Trophoblast cell (in vitro differentiated cells and primary cell): ENCODE measurements at regions not wholly inside any gene's neighbourhood (a gene's known extent, or its start where the extent isn't known, plus 50 kb on each side); places are given as distances from the start of the nearest gene placed in this dataset.

Experiments used
- DNase-seq, 2 donors: peaks; one replicate each; pipeline ENCODE4 v3.0.0-alpha.2; 2016
- H2AFZ ChIP-seq: 2 replicates; pipeline ENCODE4 v1.6.1; 2013; ENCODE audit warnings: low read length, moderate library complexity, mild to moderate bottlenecking; ENCODE audit not compliant: insufficient read depth, poor library complexity
- H2AK5ac ChIP-seq: 2 replicates; pipeline ENCODE4 v1.6.1; 2013; ENCODE audit warnings: mild to moderate bottlenecking, low read length
- H2BK120ac ChIP-seq: 2 replicates; pipeline ENCODE4 v1.6.1; 2013; ENCODE audit warnings: low read length, mild to moderate bottlenecking, moderate library complexity; ENCODE audit not compliant: insufficient read depth, poor library complexity
- H2BK12ac ChIP-seq: 2 replicates; pipeline ENCODE4 v1.6.1; 2013; ENCODE audit warnings: mild to moderate bottlenecking, low read length, moderate library complexity
- H2BK5ac ChIP-seq: 2 replicates; pipeline ENCODE4 v1.6.1; 2013; ENCODE audit warnings: low read length, low read depth, moderate library complexity, mild to moderate bottlenecking; ENCODE audit not compliant: poor library complexity
- H3K14ac ChIP-seq: 2 replicates; pipeline ENCODE4 v1.6.1; 2013; ENCODE audit warnings: mild to moderate bottlenecking, low read length
- H3K18ac ChIP-seq: 2 replicates; pipeline ENCODE4 v1.6.1; 2013; ENCODE audit warnings: mild to moderate bottlenecking, low read length
- H3K23ac ChIP-seq: 2 replicates; pipeline ENCODE4 v1.6.1; 2013; ENCODE audit warnings: low read length
- H3K27ac ChIP-seq: 2 replicates; pipeline ENCODE4 v1.5.1; 2013; ENCODE audit warnings: low read depth, mild to moderate bottlenecking, inconsistent platforms, low read length, moderate library complexity
- H3K27me3 ChIP-seq: 2 replicates; pipeline ENCODE4 v1.6.1; 2013; ENCODE audit warnings: inconsistent platforms, mild to moderate bottlenecking, low read length, moderate library complexity; ENCODE audit not compliant: insufficient read depth
- H3K36me3 ChIP-seq, 2 experiments: 1 replicate in 1 of 2; 2 replicates in 1 of 2; pipeline ENCODE4 v1.6.1; 2013; ENCODE audit warnings: low read length in 2 of 2, mild to moderate bottlenecking in 2 of 2, moderate library complexity in 1 of 2; ENCODE audit not compliant: insufficient read depth in 2 of 2, control insufficient read depth in 1 of 2
- H3K4ac ChIP-seq: 2 replicates; pipeline ENCODE4 v1.6.1; 2013; ENCODE audit warnings: low read depth, mild to moderate bottlenecking, low read length, moderate library complexity
- H3K4me1 ChIP-seq, 2 experiments: 1 replicate in 1 of 2; 2 replicates in 1 of 2; pipeline ENCODE4 v1.6.1; 2013; ENCODE audit warnings: low read length in 2 of 2, mild to moderate bottlenecking in 2 of 2, moderate library complexity in 1 of 2; ENCODE audit not compliant: insufficient read depth in 2 of 2, control insufficient read depth in 1 of 2
- H3K4me2 ChIP-seq: 2 replicates; pipeline ENCODE4 v1.6.1; 2013; ENCODE audit warnings: inconsistent platforms, mild to moderate bottlenecking, low read length, moderate library complexity
- H3K4me3 ChIP-seq: 2 replicates; pipeline ENCODE4 v1.5.1; 2013; ENCODE audit warnings: mild to moderate bottlenecking, low read depth, low read length, inconsistent platforms
- H3K79me1 ChIP-seq: one replicate; pipeline ENCODE4 v1.6.1; 2013; ENCODE audit warnings: low read length
- H3K79me2 ChIP-seq: 2 replicates; pipeline ENCODE4 v1.6.1; 2013; ENCODE audit warnings: low read length, mild to moderate bottlenecking; ENCODE audit not compliant: control insufficient read depth, insufficient read depth, poor library complexity
- H3K9ac ChIP-seq: 2 replicates; pipeline ENCODE4 v1.6.1; 2013; ENCODE audit warnings: mild to moderate bottlenecking, low read length
- H3K9me3 ChIP-seq: 2 replicates; pipeline ENCODE4 v1.6.1; 2013; ENCODE audit warnings: low read depth, mild to moderate bottlenecking, control low read depth, inconsistent platforms, low read length; ENCODE audit not compliant: insufficient read depth
- H4K12ac ChIP-seq: 2 replicates; pipeline ENCODE4 v1.6.1; 2013; ENCODE audit warnings: low read depth, mild to moderate bottlenecking, low read length, moderate library complexity
- H4K8ac ChIP-seq: 2 replicates; pipeline ENCODE4 v1.6.1; 2013; ENCODE audit warnings: low read depth, mild to moderate bottlenecking, low read length, moderate library complexity
- H4K91ac ChIP-seq: one replicate; pipeline ENCODE4 v1.6.1; 2013; ENCODE audit warnings: low read depth, mild to moderate bottlenecking, low read length, moderate library complexity
- WGBS: extraction: QIAGEN DNeasy Blood & Tissue Kit; methylation state at CpG from one replicate; pipeline ENCODE4 v1.1.7; 2013; ENCODE audit warnings: missing lambda C conversion rate; ENCODE audit not compliant: insufficient read length, insufficient coverage; ENCODE audit errors: extremely low coverage; 5-methylcytosine and 5-hydroxymethylcytosine counted together

DNA sequence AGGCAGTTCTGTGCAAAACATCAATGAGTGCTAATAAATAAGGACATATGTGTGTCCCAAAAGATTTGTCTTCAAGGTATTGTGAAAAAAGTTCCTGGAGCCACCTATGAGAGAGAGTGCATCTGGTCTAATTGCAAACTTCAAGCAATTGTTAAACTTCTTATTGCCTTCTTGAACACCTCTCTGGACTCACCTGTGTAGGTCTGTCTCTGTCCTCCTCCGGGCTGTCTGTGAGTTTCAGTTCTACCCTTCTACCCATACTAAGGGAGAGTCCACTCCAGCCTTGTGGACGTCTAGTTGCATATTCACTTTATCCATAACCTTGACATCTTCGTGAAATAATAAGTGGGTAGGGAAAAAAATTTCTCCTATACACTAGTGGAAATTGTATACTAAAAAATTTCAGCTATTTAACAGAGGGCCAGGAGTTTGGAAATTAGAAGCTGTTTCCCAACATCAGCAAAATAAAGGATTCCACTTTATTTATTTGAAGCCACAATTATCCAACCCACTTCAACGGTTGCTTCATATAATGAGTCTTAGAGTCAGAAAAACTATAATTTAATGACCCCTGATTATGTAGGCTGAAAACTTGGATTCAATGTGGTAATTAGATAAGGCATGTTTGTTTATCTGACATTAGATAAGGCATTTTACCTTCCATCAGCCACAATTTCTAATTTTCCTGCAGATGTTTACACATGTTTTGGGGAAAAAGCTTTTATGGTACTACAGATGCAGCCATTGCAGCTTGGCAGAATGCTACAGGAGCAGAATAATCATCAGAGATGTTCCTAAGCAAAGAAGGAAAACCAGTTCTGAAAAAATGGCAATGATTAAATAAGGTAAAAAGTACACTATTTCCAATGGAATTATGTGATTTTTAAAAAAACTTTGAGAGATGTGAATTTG lies 150.8 kb upstream of the FAM3C start:
- Histone ChIP-seq H3K27me3 (no peaks in the 10 kb centered on the region), H2AK5ac (no peak overlapping the region), H2BK120ac (no peak overlapping the region), H3K14ac (no peak overlapping the region), H3K4ac (no peak overlapping the region), H2BK12ac (no peak overlapping the region), H3K9ac (no peak overlapping the region), H2BK5ac (no peak overlapping the region), H3K23ac (no peak overlapping the region), H3K79me2 (no peaks in the 10 kb centered on the region), H3K36me3 (no peaks in the 10 kb centered on the region), H3K79me1 (no peaks in the 10 kb centered on the region), H3K9me3 (no peaks in the 10 kb centered on the region), H4K91ac (no peak overlapping the region), H3K27ac (no peak overlapping the region), H3K4me2 (no peak overlapping the region), H3K18ac (no peak overlapping the region), H4K12ac (no peak overlapping the region), H4K8ac (no peak overlapping the region), H3K4me1 (peaks cover 0 to 2% of the 10 kb centered on the region in 2 experiments), H2AFZ (no peak overlapping the region), H3K4me3 (no peak overlapping the region)
- WGBS: no CpG with 5 or more reads among the region's 4 CpGs
- DNase-seq: peak; percentile 4 to 72

DNA sequence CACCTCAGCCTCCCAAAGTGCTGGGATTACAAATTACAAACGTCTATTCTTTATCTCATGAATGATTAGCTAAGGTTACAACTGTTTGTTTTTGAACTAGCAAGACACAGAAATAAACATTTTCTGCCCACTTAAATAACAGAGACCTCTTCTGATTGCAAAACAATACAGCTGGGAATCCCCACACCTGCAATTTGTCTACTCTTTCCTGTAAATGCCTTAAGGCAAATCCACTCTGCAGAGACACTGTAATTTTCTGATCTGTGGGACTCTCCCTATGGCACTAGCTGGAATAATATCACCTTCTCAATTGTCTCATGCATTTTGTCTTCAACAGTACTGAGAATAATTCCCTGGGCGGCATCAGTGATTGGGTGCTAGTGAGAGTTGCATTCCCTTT lies 149.3 kb upstream of the FAM3C start:
- Histone ChIP-seq H3K9ac (no peak overlapping the region), H3K27me3 (no peaks in the 10 kb centered on the region), H2BK120ac (no peak overlapping the region), H3K79me2 (no peaks in the 10 kb centered on the region), H3K14ac (no peak overlapping the region), H3K27ac (peak overlapping the region; percentile 37), H3K4ac (no peak overlapping the region), H3K9me3 (no peaks in the 10 kb centered on the region), H3K4me3 (no peak overlapping the region), H2BK12ac (no peak overlapping the region), H2AK5ac (no peak overlapping the region), H2BK5ac (no peak overlapping the region), H4K91ac (no peak overlapping the region), H3K18ac (no peak overlapping the region), H3K4me1 (peaks cover 0 to 2% of the 10 kb centered on the region in 2 experiments), H2AFZ (no peak overlapping the region), H3K79me1 (no peaks in the 10 kb centered on the region), H3K4me2 (no peak overlapping the region), H3K23ac (no peak overlapping the region), H4K12ac (no peak overlapping the region), H4K8ac (no peak overlapping the region), H3K36me3 (no peaks in the 10 kb centered on the region)
- DNase-seq: peak; percentile 67 to 82
- WGBS: no CpG with 5 or more reads among the region's 2 CpGs

DNA sequence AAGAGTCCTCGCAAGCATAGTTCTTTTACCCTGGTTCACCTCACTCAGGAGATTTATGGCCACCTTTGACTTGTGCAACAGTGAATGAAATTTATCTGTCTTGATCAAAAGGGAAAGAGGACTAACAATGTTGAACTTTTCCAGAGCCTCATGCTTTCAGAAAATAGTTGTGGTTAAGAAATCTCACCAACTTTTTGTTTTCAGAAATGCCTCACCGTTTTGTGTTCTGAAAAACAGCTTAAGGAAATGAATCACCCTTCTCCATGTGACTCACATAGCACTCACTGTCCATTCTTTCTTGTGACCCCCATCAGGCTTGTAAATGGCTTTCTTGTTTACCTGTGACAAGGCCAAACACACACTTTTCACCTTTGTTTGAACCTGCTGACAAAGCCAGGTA lies 148.6 kb upstream of the FAM3C start:
- no peak overlapping the region for H3K4ac ChIP-seq
- no peak overlapping the region for H3K4me3 ChIP-seq
- H3K79me1 ChIP-seq: no peaks in the 10 kb centered on the region
- no peaks in the 10 kb centered on the region for H3K27me3 ChIP-seq
- DNase-seq: peak; percentile 66 to 96
- H3K27ac ChIP-seq: peak overlapping the region; percentile 37
- H3K18ac ChIP-seq: no peak overlapping the region
- H4K12ac ChIP-seq: no peak overlapping the region
- no peak overlapping the region for H3K9ac ChIP-seq
- peaks cover 0 to 2% of the 10 kb centered on the region in 2 experiments for H3K4me1 ChIP-seq
- H3K79me2 ChIP-seq: no peaks in the 10 kb centered on the region
- no peaks in the 10 kb centered on the region for H3K36me3 ChIP-seq
- H2BK120ac ChIP-seq: no peak overlapping the region
- no peak overlapping the region for H2AK5ac ChIP-seq
- H2BK12ac ChIP-seq: no peak overlapping the region
- no peak overlapping the region for H2AFZ ChIP-seq
- H4K8ac ChIP-seq: no peak overlapping the region
- no peak overlapping the region for H3K23ac ChIP-seq
- no peaks in the 10 kb centered on the region for H3K9me3 ChIP-seq
- no peak overlapping the region for H3K4me2 ChIP-seq
- no peak overlapping the region for H3K14ac ChIP-seq
- WGBS: no CpG with 5 or more reads among the region's 2 CpGs
- no peak overlapping the region for H4K91ac ChIP-seq
- no peak overlapping the region for H2BK5ac ChIP-seq

DNA sequence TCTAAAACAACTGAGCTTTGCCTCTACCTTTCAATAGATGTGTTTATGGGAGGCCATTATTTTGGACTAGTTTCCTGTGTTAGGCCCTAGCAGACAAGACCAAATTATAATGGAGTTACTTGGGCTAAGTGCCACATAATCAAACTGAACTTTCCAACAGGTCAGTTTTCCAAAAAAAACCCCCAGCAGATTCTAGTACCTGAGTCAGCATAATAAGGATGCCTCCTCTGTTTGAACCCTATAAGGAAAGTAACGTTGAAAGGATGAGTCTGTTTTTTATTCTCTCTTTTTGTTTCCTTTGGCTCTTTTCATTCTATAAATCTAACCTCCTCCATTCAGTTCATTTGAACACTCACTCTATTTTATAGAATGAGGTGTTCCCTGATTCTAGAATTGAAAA lies 148.1 kb upstream of the FAM3C start:
- H3K79me2 ChIP-seq: no peaks in the 10 kb centered on the region
- no peak overlapping the region for H3K4me2 ChIP-seq
- H4K91ac ChIP-seq: no peak overlapping the region
- H3K36me3 ChIP-seq: no peaks in the 10 kb centered on the region
- no peak overlapping the region for H3K18ac ChIP-seq
- H3K14ac ChIP-seq: no peak overlapping the region
- no peak overlapping the region for H2AFZ ChIP-seq
- H4K8ac ChIP-seq: no peak overlapping the region
- H2BK120ac ChIP-seq: no peak overlapping the region
- no peak overlapping the region for H2AK5ac ChIP-seq
- no peak overlapping the region for H2BK5ac ChIP-seq
- no peaks in the 10 kb centered on the region for H3K79me1 ChIP-seq
- WGBS: no CpG with 5 or more reads among the region's 1 CpG
- peak overlapping the region; percentile 73 for H3K27ac ChIP-seq
- no peak overlapping the region for H4K12ac ChIP-seq
- H3K9ac ChIP-seq: no peak overlapping the region
- H2BK12ac ChIP-seq: no peak overlapping the region
- DNase-seq: no peak
- H3K23ac ChIP-seq: no peak overlapping the region
- H3K4ac ChIP-seq: no peak overlapping the region
- H3K4me3 ChIP-seq: no peak overlapping the region
- no peaks in the 10 kb centered on the region for H3K9me3 ChIP-seq
- no peaks in the 10 kb centered on the region for H3K27me3 ChIP-seq
- peaks cover 0 to 2% of the 10 kb centered on the region in 2 experiments for H3K4me1 ChIP-seq
